ENCODE measurements at regions not wholly inside any gene's neighbourhood (a gene's known extent, or its start where the extent isn't known, plus 50 kb on each side); places are given as distances from the start of the nearest gene placed in this dataset.

GRCh38 chr22:34904486-34904885 is 161.5 kb upstream of the ISX start:
- no peaks in the 10 kb centered on the region for H3K9me3 ChIP-seq (replicated peaks)
- intact Hi-C loops (cut with micrococcal nuclease): no loop called here
- no peak for TF ChIP-seq CTCF (IDR thresholded peaks at IDR 0.05; ENCODE audit: borderline replicate concordance)
- H3K27ac ChIP-seq (replicated peaks): no peak overlapping the region
- no peaks in the 10 kb centered on the region for H3K4me1 ChIP-seq
- no peak for DNase-seq
- H3K4me3 ChIP-seq: no peak overlapping the region
- H3K36me3 ChIP-seq: no peaks in the 10 kb centered on the region
- H3K27me3 ChIP-seq (ENCODE audit: low read depth): peaks cover 10% of the 10 kb centered on the region

GRCh38 chr22:34913826-34914225 is 152.1 kb upstream of the ISX start:
- Histone ChIP-seq H3K27ac (replicated peaks) (no peak overlapping the region), H3K27me3 (ENCODE audit: low read depth) (peaks cover 62% of the 10 kb centered on the region), H3K9me3 (replicated peaks) (no peaks in the 10 kb centered on the region), H3K4me3 (no peak overlapping the region), H3K4me1 (no peaks in the 10 kb centered on the region), H3K36me3 (no peaks in the 10 kb centered on the region)
- no peak for DNase-seq
- intact Hi-C loops (cut with micrococcal nuclease): no loop called here
- TF ChIP-seq CTCF (IDR thresholded peaks at IDR 0.05; ENCODE audit: borderline replicate concordance): no peak

GRCh38 chr22:34914846-34915245 is 151.1 kb upstream of the ISX start:
- no peak for TF ChIP-seq CTCF (IDR thresholded peaks at IDR 0.05; ENCODE audit: borderline replicate concordance)
- no peak for DNase-seq
- intact Hi-C loops (cut with micrococcal nuclease): no loop called here
- Histone ChIP-seq H3K36me3 (no peaks in the 10 kb centered on the region), H3K4me3 (no peak overlapping the region), H3K4me1 (no peaks in the 10 kb centered on the region), H3K27ac (replicated peaks) (no peak overlapping the region), H3K9me3 (replicated peaks) (no peaks in the 10 kb centered on the region), H3K27me3 (ENCODE audit: low read depth) (peaks cover 55% of the 10 kb centered on the region)

GRCh38 chr22:34917239-34917638 is 148.7 kb upstream of the ISX start:
- no peak for DNase-seq
- H3K4me3 ChIP-seq: no peak overlapping the region
- peaks cover 41% of the 10 kb centered on the region for H3K27me3 ChIP-seq (ENCODE audit: low read depth)
- no peak for TF ChIP-seq CTCF (IDR thresholded peaks at IDR 0.05; ENCODE audit: borderline replicate concordance)
- H3K4me1 ChIP-seq: no peaks in the 10 kb centered on the region
- H3K27ac ChIP-seq (replicated peaks): no peak overlapping the region
- no peaks in the 10 kb centered on the region for H3K36me3 ChIP-seq
- H3K9me3 ChIP-seq (replicated peaks): peaks cover 6% of the 10 kb centered on the region
- intact Hi-C loops (cut with micrococcal nuclease): no loop called here

- Histone ChIP-seq H3K27ac (replicated peaks) (no peak overlapping the region), H3K27me3 (ENCODE audit: low read depth) (peaks cover 51% of the 10 kb centered on the region), H3K9me3 (replicated peaks) (peaks cover 13% of the 10 kb centered on the region), H3K4me3 (no peak overlapping the region), H3K36me3 (no peaks in the 10 kb centered on the region), H3K4me1 (no peaks in the 10 kb centered on the region)
- intact Hi-C loops (cut with micrococcal nuclease): loop anchor here (10.0 kb wide), 1 partner anchor 56 kb away; no protein-coding TSS in a partner anchor
- no peak for TF ChIP-seq CTCF (IDR thresholded peaks at IDR 0.05; ENCODE audit: borderline replicate concordance)
- no peak for DNase-seq
Observed at GRCh38 chr22:34931026-34931425, 134.9 kb upstream of the ISX start.

- peaks cover 51% of the 10 kb centered on the region for H3K27me3 ChIP-seq (ENCODE audit: low read depth)
- intact Hi-C loops (cut with micrococcal nuclease): loop anchor here (10.0 kb wide), 1 partner anchor 59 kb away; no protein-coding TSS in a partner anchor
- no peak for TF ChIP-seq CTCF (IDR thresholded peaks at IDR 0.05; ENCODE audit: borderline replicate concordance)
- no peaks in the 10 kb centered on the region for H3K4me1 ChIP-seq
- DNase-seq: no peak
- no peak overlapping the region for H3K27ac ChIP-seq (replicated peaks)
- no peaks in the 10 kb centered on the region for H3K36me3 ChIP-seq
- peaks cover 17% of the 10 kb centered on the region for H3K9me3 ChIP-seq (replicated peaks)
- H3K4me3 ChIP-seq: no peak overlapping the region
Observed at GRCh38 chr22:34934261-34934660, 131.7 kb upstream of the ISX start.

Data from left ventricle myocardium inferior (tissue), 1 donor.